ENCODE measurements at regions not wholly inside any gene's neighbourhood (a gene's known extent, or its start where the extent isn't known, plus 50 kb on each side); places are given as distances from the start of the nearest gene placed in this dataset.

GRCh38 chr3:59313365-59313764 lies 263.5 kb upstream of the CFAP20DC start:
- Histone ChIP-seq H3K9me3 (no peaks in the 10 kb centered on the region), H3K36me3 (no peaks in the 10 kb centered on the region), H3K27ac (no peak overlapping the region), H3K4me3 (no peak overlapping the region), H3K27me3 (no peaks in the 10 kb centered on the region), H3K4me1 (no peaks in the 10 kb centered on the region)
- peak in 1 of 2 donors; percentile 26 for DNase-seq (ENCODE audit: low spot score in 2 of 2)
- 55 to 69% methylated on average over 2 of the region's 2 CpGs for WGBS, 2 donors
- no peak for TF ChIP-seq EP300 (IDR thresholded peaks at IDR 0.05)
- TF ChIP-seq, protein P1, sequence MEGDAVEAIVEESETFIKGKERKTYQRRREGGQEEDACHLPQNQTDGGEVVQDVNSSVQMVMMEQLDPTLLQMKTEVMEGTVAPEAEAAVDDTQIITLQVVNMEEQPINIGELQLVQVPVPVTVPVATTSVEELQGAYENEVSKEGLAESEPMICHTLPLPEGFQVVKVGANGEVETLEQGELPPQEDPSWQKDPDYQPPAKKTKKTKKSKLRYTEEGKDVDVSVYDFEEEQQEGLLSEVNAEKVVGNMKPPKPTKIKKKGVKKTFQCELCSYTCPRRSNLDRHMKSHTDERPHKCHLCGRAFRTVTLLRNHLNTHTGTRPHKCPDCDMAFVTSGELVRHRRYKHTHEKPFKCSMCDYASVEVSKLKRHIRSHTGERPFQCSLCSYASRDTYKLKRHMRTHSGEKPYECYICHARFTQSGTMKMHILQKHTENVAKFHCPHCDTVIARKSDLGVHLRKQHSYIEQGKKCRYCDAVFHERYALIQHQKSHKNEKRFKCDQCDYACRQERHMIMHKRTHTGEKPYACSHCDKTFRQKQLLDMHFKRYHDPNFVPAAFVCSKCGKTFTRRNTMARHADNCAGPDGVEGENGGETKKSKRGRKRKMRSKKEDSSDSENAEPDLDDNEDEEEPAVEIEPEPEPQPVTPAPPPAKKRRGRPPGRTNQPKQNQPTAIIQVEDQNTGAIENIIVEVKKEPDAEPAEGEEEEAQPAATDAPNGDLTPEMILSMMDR (IDR thresholded peaks at IDR 0.05), result peak in 1 of 5 experiments; percentile 15

- Histone ChIP-seq H3K4me3 (no peak overlapping the region), H3K27ac (no peak overlapping the region), H3K27me3 (no peaks in the 10 kb centered on the region), H3K9me3 (no peaks in the 10 kb centered on the region), H3K36me3 (no peaks in the 10 kb centered on the region), H3K4me1 (no peaks in the 10 kb centered on the region)
- WGBS, 2 donors, result 60 to 63% methylated on average over 3 of the region's 3 CpGs
- no peak for DNase-seq (ENCODE audit: low spot score in 2 of 2)
- TF ChIP-seq POLR2A (IDR thresholded peaks at IDR 0.05) (no peak), EP300 (IDR thresholded peaks at IDR 0.05) (no peak)
- TF ChIP-seq, protein P1 (IDR thresholded peaks at IDR 0.05), result no peak
These were observed 261.4 kb upstream of the CFAP20DC start for GRCh38 chr3:59311231-59311630.

DNA sequence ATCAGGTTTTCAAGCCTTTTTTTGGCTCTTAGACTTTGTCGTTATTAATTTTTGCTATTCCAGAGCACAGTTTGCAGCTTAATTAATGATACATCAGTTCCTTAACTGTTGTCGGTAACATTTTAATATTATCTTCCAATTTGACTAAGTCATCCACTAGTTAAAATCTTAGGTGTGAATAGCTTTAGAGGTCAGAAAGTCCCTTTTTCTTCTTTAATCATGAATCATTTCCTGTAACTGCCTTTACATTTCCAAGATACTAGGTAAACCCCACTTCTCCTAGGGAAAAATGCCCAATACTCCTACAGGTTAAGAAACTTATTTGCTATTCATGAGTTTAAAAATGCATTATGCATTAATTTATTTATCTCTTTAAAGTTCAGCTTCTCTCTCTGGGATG lies 260.9 kb upstream of the CFAP20DC start:
- H3K4me1 ChIP-seq, result no peaks in the 10 kb centered on the region
- WGBS, 2 donors, result 88 to 93% methylated on average over 2 of the region's 2 CpGs
- no peaks in the 10 kb centered on the region for H3K36me3 ChIP-seq
- H3K4me3 ChIP-seq, result no peak overlapping the region
- no peak overlapping the region for H3K27ac ChIP-seq
- no peak for DNase-seq (ENCODE audit: low spot score in 2 of 2)
- H3K9me3 ChIP-seq, result no peaks in the 10 kb centered on the region
- no peaks in the 10 kb centered on the region for H3K27me3 ChIP-seq
- TF ChIP-seq EP300 (IDR thresholded peaks at IDR 0.05), result no peak
- no peak for TF ChIP-seq POLR2A (IDR thresholded peaks at IDR 0.05)
- TF ChIP-seq, protein P1 (IDR thresholded peaks at IDR 0.05), result no peak

GRCh38 chr3:59308684-59309083 lies 258.9 kb upstream of the CFAP20DC start:
- WGBS, 2 donors, result 86 to 88% methylated on average over 4 of the region's 4 CpGs
- H3K4me1 ChIP-seq, result no peaks in the 10 kb centered on the region
- DNase-seq (ENCODE audit: low spot score in 2 of 2), result no peak
- H3K36me3 ChIP-seq, result no peaks in the 10 kb centered on the region
- no peak overlapping the region for H3K27ac ChIP-seq
- no peaks in the 10 kb centered on the region for H3K27me3 ChIP-seq
- TF ChIP-seq EP300 (IDR thresholded peaks at IDR 0.05) (no peak), POLR2A (IDR thresholded peaks at IDR 0.05) (no peak)
- TF ChIP-seq, protein P1 (IDR thresholded peaks at IDR 0.05), result no peak
- no peaks in the 10 kb centered on the region for H3K9me3 ChIP-seq
- no peak overlapping the region for H3K4me3 ChIP-seq

GRCh38 chr3:59308001-59308400 lies 258.2 kb upstream of the CFAP20DC start:
- no peaks in the 10 kb centered on the region for H3K27me3 ChIP-seq
- TF ChIP-seq, protein P1 (IDR thresholded peaks at IDR 0.05), result no peak
- TF ChIP-seq POLR2A (IDR thresholded peaks at IDR 0.05) (no peak), EP300 (IDR thresholded peaks at IDR 0.05) (no peak)
- 97 to 98% methylated on average over 1 of the region's 1 CpG for WGBS, 2 donors
- H3K4me1 ChIP-seq, result no peaks in the 10 kb centered on the region
- no peak overlapping the region for H3K27ac ChIP-seq
- no peak for DNase-seq (ENCODE audit: low spot score in 2 of 2)
- no peaks in the 10 kb centered on the region for H3K9me3 ChIP-seq
- no peaks in the 10 kb centered on the region for H3K36me3 ChIP-seq
- no peak overlapping the region for H3K4me3 ChIP-seq
